Effector memory CD8-positive, alpha-beta T cell (primary cell): ENCODE measurements at regions not wholly inside any gene's neighbourhood (a gene's known extent, or its start where the extent isn't known, plus 50 kb on each side); places are given as distances from the start of the nearest gene placed in this dataset.

ENCODE experiments used
- ATAC-seq: fragments of 150-1000 bp; cut with Tn5 transposase; replicated peaks from 2 replicates; pipeline ENCODE4 v1.10.0; 2021; ENCODE audit warnings: mild to moderate bottlenecking, moderate library complexity
- DNase-seq, 3 experiments: peaks; one replicate each; pipeline ENCODE4 v3.0.0; 2021
- H3K27ac Mint-ChIP-seq, 2 donors: one replicate each; pipeline ENCODE4 v1.8.0; 2022; ENCODE audit warnings: mild to moderate bottlenecking in 2 of 2, mixed read lengths in 2 of 2, moderate library complexity in 2 of 2
- H3K27me3 Mint-ChIP-seq, 2 donors: one replicate each; pipeline ENCODE4 v1.8.0; 2022; ENCODE audit warnings: mixed read lengths in 2 of 2
- H3K36me3 Mint-ChIP-seq: one replicate; pipeline ENCODE4 v1.8.0; 2022; ENCODE audit warnings: mild to moderate bottlenecking, moderate library complexity, mixed read lengths; ENCODE audit not compliant: insufficient read depth
- H3K4me1 Mint-ChIP-seq, 2 donors: one replicate each; pipeline ENCODE4 v1.8.0; 2022; ENCODE audit warnings: low read depth in 2 of 2, mixed read lengths in 2 of 2
- H3K4me3 Mint-ChIP-seq, 2 donors: one replicate each; pipeline ENCODE4 v1.8.0; 2022; ENCODE audit warnings: mild to moderate bottlenecking in 2 of 2, mixed read lengths in 2 of 2, moderate library complexity in 2 of 2
- H3K9me3 Mint-ChIP-seq, 2 donors: one replicate each; pipeline ENCODE4 v1.8.0; 2022; ENCODE audit warnings: mixed read lengths in 2 of 2

DNA sequence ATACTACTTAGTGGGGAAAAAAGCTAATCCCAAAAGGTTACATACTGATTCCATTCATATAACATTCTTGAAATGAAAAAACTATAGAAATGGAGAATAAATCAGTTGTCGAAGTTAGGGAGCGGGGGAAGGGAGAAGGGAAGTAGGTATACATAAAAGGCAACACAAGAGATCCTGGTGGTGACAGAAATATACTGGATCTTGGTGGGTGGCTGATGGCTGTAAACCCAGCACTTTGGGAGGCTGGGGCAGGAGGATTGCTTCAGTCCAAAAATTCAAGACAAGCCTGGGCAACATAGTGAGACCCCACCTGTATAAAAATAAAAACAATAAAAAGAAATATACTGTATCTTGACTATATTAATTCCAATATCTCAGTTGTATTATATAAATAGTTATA, 105.7 kb upstream of the LGSN start:
- Mint-ChIP-seq H3K4me1 (no peaks in the 10 kb centered on the region), H3K9me3 (no peaks in the 10 kb centered on the region), H3K27me3 (no peaks in the 10 kb centered on the region), H3K4me3 (no peak overlapping the region), H3K27ac (no peak overlapping the region), H3K36me3 (no peaks in the 10 kb centered on the region)
- no peak for ATAC-seq
- DNase-seq, result no peak

DNA sequence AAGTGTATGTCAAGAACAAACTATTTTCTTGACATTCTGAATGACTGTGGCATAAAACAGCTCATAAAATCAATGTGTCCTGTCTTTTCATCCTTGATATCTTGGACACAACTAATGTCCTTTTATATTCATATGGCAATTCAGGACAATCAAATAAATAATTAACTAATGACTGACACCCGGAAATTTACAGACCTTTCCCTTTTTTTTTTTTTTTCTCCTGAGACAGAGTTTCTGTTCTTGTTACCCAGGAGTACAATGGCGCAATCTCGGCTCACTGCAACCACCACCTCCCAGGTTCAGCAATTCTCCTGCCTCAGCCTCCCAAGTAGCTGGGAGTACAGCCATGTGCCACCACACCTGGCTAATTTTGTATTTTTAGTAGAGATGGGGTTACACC, 107.1 kb upstream of the LGSN start:
- ATAC-seq, result no peak
- H3K4me3 Mint-ChIP-seq, result no peak overlapping the region

DNA sequence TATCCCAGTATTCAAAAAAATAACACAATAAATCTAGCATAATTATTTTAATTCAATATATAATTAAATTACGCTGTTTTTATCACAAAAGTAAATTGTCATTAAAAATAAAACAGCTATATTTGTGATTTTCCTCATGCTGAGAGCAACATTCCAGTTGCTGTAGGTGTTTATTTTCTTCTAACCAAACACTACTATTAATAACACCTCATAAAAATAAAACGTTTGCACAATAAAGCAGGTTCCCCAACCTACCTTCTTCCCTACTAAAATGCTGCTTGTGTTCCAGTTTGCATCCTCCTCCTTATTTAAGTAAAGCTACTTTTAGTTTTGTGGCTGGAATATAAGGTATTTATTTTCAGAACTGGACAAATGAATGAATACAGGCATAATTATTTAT, 108.2 kb upstream of the LGSN start:
- DNase-seq (no peak), ATAC-seq (no peak)
- H3K36me3 Mint-ChIP-seq, result no peaks in the 10 kb centered on the region
- no peaks in the 10 kb centered on the region for H3K27me3 Mint-ChIP-seq
- H3K9me3 Mint-ChIP-seq, result no peaks in the 10 kb centered on the region
- no peak overlapping the region for H3K27ac Mint-ChIP-seq
- no peak overlapping the region for H3K4me3 Mint-ChIP-seq
- H3K4me1 Mint-ChIP-seq, result no peaks in the 10 kb centered on the region

More for the DNA sequence above, 107.1 kb upstream of the LGSN start:
- H3K9me3 Mint-ChIP-seq, result no peaks in the 10 kb centered on the region
- no peaks in the 10 kb centered on the region for H3K4me1 Mint-ChIP-seq
- no peak overlapping the region for H3K27ac Mint-ChIP-seq
- H3K36me3 Mint-ChIP-seq, result no peaks in the 10 kb centered on the region
- no peak for DNase-seq
- no peaks in the 10 kb centered on the region for H3K27me3 Mint-ChIP-seq

DNA sequence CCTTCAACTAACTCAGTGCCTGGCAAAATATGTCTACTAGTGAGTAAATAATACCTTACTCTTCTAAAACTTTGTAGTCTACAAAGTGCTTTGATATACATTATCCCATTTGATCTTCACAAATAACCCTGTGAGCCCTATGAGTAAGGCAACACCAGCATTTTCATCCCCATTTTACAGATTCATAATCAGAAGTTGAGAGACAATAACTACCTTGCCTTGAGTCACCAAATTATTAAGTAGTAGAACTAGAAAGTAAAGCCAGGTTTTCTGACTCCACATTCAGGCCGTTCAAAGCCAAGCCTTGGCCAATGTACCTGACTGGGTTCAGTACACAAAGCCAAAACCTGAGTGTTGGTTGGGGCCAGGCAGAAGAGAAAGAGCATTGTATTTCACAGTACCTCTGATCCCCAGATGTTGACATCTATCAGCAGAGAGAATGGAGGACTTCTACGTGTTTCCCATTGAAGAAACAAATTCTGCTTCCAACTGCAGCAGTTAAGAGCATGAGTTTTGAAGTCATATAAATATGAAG, 111.3 kb upstream of the LGSN start:
- DNase-seq (no peak), ATAC-seq (no peak)
- no peaks in the 10 kb centered on the region for H3K4me1 Mint-ChIP-seq
- H3K4me3 Mint-ChIP-seq, result no peak overlapping the region
- H3K9me3 Mint-ChIP-seq, result no peaks in the 10 kb centered on the region
- H3K27me3 Mint-ChIP-seq, result no peaks in the 10 kb centered on the region
- no peaks in the 10 kb centered on the region for H3K36me3 Mint-ChIP-seq
- no peak overlapping the region for H3K27ac Mint-ChIP-seq

DNA sequence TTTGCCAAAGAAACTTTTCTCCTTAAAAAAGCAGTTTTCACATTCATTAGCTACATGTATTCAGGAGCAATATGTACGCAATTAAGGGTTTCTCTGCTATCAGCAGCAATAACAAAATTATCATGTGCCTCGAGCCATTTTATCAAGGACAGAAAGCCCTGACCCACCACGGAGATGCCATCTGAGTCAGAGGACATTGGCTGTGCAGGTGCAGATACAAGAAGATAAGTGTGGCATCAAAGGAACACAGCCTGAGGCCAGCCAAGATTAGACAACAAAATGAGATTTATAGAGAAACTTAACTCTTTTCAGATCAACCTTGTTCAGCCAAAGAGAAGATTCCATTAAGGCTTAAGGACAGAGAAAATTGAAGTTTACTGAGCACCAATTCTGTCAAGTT, 115.2 kb upstream of the LGSN start:
- DNase-seq, result no peak
- peaks cover 2% of the 10 kb centered on the region for H3K36me3 Mint-ChIP-seq
- H3K9me3 Mint-ChIP-seq, result no peaks in the 10 kb centered on the region
- ATAC-seq, result no peak
- H3K27ac Mint-ChIP-seq, result no peak overlapping the region
- H3K4me1 Mint-ChIP-seq, result no peaks in the 10 kb centered on the region
- no peak overlapping the region for H3K4me3 Mint-ChIP-seq
- H3K27me3 Mint-ChIP-seq, result no peaks in the 10 kb centered on the region

DNA sequence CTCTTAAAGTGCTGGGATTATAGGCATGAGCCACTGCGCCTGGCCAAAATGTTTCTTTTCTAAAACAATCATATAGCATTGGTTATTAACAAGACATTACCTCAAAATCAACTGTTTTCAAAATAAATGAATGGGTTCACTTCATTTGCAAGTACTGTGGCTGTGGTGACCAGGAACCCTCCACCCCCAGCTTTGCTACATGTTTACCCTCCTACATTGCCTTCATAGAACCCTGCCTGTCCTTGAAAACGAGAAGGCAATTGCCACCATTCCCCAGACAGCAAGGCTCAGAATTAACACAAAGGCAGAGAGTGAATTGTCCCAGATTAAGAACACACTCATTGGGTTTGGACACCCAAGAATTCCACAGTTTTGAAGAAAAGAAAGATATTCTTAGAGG, 116.6 kb upstream of the LGSN start:
- Mint-ChIP-seq H3K36me3 (peaks cover 2% of the 10 kb centered on the region), H3K4me3 (no peak overlapping the region), H3K27ac (no peak overlapping the region), H3K27me3 (no peaks in the 10 kb centered on the region), H3K9me3 (no peaks in the 10 kb centered on the region), H3K4me1 (no peaks in the 10 kb centered on the region)
- DNase-seq (no peak), ATAC-seq (no peak)

DNA sequence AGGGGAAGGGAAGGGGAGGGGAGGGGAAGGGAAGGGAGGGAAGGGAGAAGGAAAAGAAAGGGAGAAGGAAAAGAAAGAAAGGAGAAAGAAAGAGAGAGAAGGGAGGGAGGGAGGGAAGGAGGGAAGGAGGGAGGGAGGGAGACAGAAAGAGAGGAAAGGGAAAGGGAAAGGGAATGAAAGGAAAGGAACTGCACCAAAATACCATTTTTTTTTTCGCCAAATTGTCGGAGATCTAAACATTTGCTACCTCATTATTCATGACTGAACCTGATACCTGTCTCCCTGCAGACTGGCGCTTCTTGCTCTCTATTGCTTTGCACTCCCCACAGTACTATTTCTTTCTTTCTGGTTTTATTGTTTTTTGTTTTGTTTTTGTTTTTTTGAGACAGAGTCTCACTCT, 117.3 kb upstream of the LGSN start:
- Mint-ChIP-seq H3K4me3 (no peak overlapping the region), H3K27me3 (no peaks in the 10 kb centered on the region), H3K27ac (no peak overlapping the region), H3K4me1 (no peaks in the 10 kb centered on the region), H3K36me3 (peaks cover 2% of the 10 kb centered on the region), H3K9me3 (no peaks in the 10 kb centered on the region)
- DNase-seq (no peak), ATAC-seq (no peak)

DNA sequence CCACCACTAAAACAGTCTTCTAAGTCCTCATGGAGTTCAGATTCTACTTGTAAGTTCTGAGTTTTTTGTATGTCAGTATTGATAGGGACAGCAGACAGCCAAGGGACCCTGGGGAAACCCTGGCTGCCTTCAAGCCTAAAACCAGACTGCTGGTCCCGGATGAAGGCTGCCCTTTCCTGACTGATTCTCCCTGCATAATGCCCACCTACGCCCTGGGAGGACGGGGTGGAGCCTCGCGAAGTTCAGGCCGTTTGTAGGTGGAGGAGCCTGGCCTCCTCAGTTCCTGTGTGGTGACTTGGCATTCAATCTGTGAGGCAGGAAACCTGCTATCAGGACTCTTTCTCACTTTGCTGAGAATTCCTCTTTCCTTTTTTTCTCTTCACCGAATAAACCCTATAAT, 120.3 kb upstream of the LGSN start:
- H3K4me3 Mint-ChIP-seq, result no peak overlapping the region
- no peaks in the 10 kb centered on the region for H3K27me3 Mint-ChIP-seq
- DNase-seq (no peak), ATAC-seq (no peak)
- H3K4me1 Mint-ChIP-seq, result no peaks in the 10 kb centered on the region
- H3K36me3 Mint-ChIP-seq, result peaks cover 2% of the 10 kb centered on the region
- no peak overlapping the region for H3K27ac Mint-ChIP-seq
- H3K9me3 Mint-ChIP-seq, result no peaks in the 10 kb centered on the region

DNA sequence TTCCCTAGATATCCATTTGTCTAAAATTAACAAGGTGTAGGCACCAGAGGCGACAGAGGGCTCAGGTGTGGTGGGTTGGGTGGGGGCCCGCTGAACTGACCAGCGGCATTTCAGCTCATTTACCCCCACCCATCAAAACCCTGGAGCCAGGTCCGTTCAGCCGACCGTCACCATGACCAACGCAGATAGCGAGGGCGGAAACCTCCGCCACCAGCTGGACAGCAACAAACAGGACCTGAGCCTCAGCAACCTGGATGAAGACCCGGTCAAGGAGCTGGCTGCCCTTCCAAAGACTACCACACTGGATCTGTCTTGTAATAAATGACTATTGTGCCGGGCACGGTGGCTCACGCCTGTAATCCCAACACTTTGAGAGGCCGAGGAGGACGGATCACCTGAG, 120.8 kb upstream of the LGSN start:
- Mint-ChIP-seq H3K9me3 (no peaks in the 10 kb centered on the region), H3K4me3 (no peak overlapping the region), H3K27me3 (no peaks in the 10 kb centered on the region), H3K36me3 (peaks cover 2% of the 10 kb centered on the region), H3K4me1 (no peaks in the 10 kb centered on the region), H3K27ac (no peak overlapping the region)
- ATAC-seq (no peak), DNase-seq (no peak)

DNA sequence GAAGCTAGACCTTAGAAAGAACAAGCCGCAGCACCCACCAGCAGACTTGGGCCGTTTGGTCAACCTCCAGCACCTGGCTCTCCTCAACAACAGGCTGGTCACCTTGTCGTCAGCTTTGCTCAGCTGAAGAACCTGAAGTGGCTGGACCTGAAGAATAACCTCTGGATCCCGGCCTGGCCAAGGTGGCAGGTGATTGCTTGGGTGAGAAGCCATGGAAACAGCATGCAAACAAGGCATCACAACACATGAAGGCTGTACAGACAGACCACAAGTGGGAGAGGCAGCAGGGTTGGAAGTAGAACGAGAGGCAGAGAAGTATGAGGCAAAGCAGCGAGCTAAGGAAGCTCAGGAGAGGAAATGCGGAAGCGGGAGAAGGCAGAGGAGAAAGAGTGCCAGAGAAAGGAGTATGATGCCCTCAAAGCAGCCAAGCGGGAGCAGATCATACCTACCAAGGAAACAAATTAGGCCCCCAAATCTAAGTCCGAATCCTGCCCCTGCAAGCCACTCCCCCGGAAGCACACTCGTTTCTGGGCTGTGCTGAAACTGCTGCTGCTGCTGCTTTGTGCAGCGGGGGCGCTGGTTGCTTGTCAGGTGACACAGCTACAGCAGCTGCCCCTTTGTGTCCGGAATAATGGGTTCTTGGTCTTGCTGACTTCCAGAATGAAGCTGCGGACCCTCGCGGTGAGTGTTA, 121.6 kb upstream of the LGSN start:
- no peaks in the 10 kb centered on the region for H3K27me3 Mint-ChIP-seq
- peaks cover 2% of the 10 kb centered on the region for H3K36me3 Mint-ChIP-seq
- H3K4me3 Mint-ChIP-seq, result peak overlapping the region; percentile 33 to 34
- H3K27ac Mint-ChIP-seq, result no peak overlapping the region
- H3K4me1 Mint-ChIP-seq, result no peaks in the 10 kb centered on the region
- DNase-seq, result no peak
- no peaks in the 10 kb centered on the region for H3K9me3 Mint-ChIP-seq
- peak; percentile 64 for ATAC-seq

DNA sequence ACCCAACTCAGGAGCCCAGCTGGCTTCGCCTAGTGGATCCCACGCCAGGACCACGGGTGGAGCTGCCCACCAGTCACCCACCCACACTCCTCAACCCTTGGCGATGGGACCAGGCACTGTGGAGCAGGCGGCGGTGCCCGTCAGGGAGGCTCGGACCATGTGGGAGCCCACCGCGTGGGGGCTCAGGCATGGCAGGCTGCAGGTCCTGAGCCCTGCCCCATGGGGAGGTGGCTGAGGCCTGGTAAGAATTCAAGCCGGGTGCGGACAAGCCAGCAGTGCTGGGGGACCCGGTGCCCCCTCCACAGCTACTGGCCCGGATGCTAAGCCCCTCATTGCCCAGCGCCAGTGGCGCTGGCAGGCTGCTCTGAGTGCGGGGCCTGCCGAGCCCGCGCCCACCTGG, 123.1 kb upstream of the LGSN start:
- Mint-ChIP-seq H3K4me1 (no peaks in the 10 kb centered on the region), H3K27ac (no peak overlapping the region), H3K9me3 (no peaks in the 10 kb centered on the region), H3K4me3 (no peak overlapping the region), H3K36me3 (no peaks in the 10 kb centered on the region), H3K27me3 (no peaks in the 10 kb centered on the region)
- ATAC-seq (no peak), DNase-seq (no peak)

DNA sequence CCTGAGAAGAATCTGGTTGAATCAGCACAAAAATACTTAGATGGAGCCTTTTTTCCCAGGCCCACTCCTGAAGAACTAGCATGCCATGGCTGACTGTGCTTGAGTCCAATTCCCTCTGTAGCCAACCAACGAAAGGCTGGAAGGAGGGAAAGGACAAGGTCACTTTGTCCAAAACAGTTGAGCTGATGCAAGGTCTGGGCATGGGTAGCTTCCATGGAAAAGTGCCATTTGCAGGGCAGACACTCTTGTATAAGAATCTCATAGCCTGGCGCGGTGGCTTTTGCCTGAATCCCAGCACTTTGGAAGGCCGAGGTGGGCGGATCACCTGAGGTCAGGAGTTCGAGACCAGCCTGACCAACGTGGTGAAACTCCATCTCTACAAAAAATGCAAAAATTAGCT, 125.0 kb upstream of the LGSN start:
- H3K27me3 Mint-ChIP-seq, result no peaks in the 10 kb centered on the region
- DNase-seq, result no peak
- H3K36me3 Mint-ChIP-seq, result no peaks in the 10 kb centered on the region
- H3K27ac Mint-ChIP-seq, result no peak overlapping the region
- no peaks in the 10 kb centered on the region for H3K4me1 Mint-ChIP-seq
- ATAC-seq, result no peak
- no peaks in the 10 kb centered on the region for H3K9me3 Mint-ChIP-seq
- H3K4me3 Mint-ChIP-seq, result no peak overlapping the region

DNA sequence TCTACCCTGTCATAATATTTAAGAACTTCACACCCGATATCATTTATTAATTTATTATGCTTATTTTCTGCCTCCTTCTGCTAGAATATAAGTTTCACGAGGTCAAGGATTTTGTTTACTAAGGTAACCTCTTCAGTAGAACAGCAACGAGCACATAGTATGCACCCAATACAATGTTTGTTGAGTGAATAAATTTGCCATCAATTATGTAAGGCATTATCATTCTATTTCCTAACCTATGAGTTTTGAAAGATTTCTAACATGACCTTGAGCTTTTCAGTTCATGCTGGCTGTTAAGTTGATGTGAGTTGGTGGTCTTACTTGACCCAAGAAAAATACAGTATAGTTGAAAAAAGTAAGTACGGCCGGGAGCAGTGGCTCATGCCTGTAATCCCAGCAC, 125.9 kb upstream of the LOC128125822 start:
- DNase-seq (no peak), ATAC-seq (no peak)
- Mint-ChIP-seq H3K9me3 (no peaks in the 10 kb centered on the region), H3K4me3 (no peak overlapping the region), H3K27ac (no peak overlapping the region), H3K27me3 (no peaks in the 10 kb centered on the region), H3K36me3 (no peaks in the 10 kb centered on the region), H3K4me1 (no peaks in the 10 kb centered on the region)

DNA sequence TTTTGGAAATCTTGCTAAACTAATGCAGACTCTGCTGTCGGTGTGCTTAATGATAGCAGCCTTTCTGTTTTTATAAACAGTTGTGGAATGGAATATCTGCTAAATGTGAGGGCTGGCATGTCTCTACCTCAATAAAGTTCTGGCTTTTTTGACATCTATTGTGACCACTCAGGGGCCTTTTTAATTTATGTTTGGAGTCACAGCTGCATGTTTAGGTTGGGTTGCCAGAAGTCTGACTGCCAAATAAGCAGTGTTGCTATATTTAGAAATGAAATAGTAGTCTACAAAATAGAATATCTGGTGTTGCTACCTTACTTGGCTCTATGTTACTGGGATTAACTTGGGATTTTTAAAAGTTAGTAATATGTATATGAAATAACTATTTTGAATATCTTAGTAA, 125.1 kb upstream of the LOC128125822 start:
- Mint-ChIP-seq H3K36me3 (no peaks in the 10 kb centered on the region), H3K27ac (no peak overlapping the region), H3K27me3 (no peaks in the 10 kb centered on the region), H3K9me3 (no peaks in the 10 kb centered on the region), H3K4me3 (no peak overlapping the region), H3K4me1 (no peaks in the 10 kb centered on the region)
- DNase-seq, result no peak
- no peak for ATAC-seq

DNA sequence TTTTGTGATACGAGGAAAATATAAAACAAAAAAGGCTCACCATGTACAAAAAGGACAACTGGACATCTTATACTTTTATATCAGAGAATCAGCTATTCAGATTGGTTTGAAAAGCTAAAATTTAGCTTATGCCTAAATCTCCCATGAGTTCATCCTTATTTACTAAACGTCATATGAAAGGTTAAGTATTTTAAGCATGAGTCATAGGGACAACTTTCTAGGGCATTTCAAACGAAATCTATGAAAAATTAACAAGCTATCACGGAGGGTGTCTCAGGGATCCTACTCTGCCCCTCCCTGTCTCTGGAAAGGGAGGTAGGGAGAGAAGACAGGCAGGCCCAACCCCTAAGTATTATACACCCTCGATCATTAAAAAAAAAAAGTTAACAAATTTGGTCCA, 124.1 kb upstream of the LOC128125822 start:
- H3K4me3 Mint-ChIP-seq, result no peak overlapping the region
- no peaks in the 10 kb centered on the region for H3K27me3 Mint-ChIP-seq
- no peak overlapping the region for H3K27ac Mint-ChIP-seq
- no peaks in the 10 kb centered on the region for H3K4me1 Mint-ChIP-seq
- DNase-seq, result no peak
- no peaks in the 10 kb centered on the region for H3K36me3 Mint-ChIP-seq
- ATAC-seq, result no peak
- H3K9me3 Mint-ChIP-seq, result no peaks in the 10 kb centered on the region
